ENCODE measurements at regions not wholly inside any gene's neighbourhood (a gene's known extent, or its start where the extent isn't known, plus 50 kb on each side); places are given as distances from the start of the nearest gene placed in this dataset.
A peak's percentile ranks its signal among the peaks of the same experiment; 100 is the strongest.

GRCh38 chr5:82352146-82352791 lies 74.1 kb upstream of the RPS23 start:
- peak overlapping the region; percentile 8 to 36; a peak in 4 of 6 replicates for H3K27ac ChIP-seq
- FAIRE-seq, result no peak
- peaks cover 12% of the 10 kb centered on the region; the same call in 1 of the 3 replicates for H3K4me1 ChIP-seq
- H3K4me3 ChIP-seq, result no peak overlapping the region
- peak in 1 of 2 experiments; percentile 46; a peak in 2 of 6 replicates for ATAC-seq
- H3K9me3 ChIP-seq, result no peaks in the 10 kb centered on the region
- no peak overlapping the region for H3K4me2 ChIP-seq
- no peak for TF ChIP-seq HDAC2 (IDR thresholded peaks at IDR 0.05)
- no peak for TF ChIP-seq CEBPB (IDR thresholded peaks at IDR 0.05)
- no peak for TF ChIP-seq MAZ (IDR thresholded peaks at IDR 0.05; ENCODE audit: borderline replicate concordance, low read depth, low read length)
- no peak for TF ChIP-seq ZNF302 (CRISPR knock-in tag; IDR thresholded peaks at IDR 0.05)
- no peak for TF ChIP-seq KDM5A (IDR thresholded peaks at IDR 0.05)
- no peak for TF ChIP-seq NFE2L2 (conservative IDR thresholded peaks at IDR 0.05; ENCODE audit: low read length)
- no peak for TF ChIP-seq EHF (CRISPR knock-in tag; IDR thresholded peaks at IDR 0.05)
- no peak for TF ChIP-seq MAX (IDR thresholded peaks at IDR 0.05)
- TF ChIP-seq GATA3 (IDR thresholded peaks at IDR 0.05; ENCODE audit: borderline replicate concordance), result no peak
- TF ChIP-seq, protein P1, sequence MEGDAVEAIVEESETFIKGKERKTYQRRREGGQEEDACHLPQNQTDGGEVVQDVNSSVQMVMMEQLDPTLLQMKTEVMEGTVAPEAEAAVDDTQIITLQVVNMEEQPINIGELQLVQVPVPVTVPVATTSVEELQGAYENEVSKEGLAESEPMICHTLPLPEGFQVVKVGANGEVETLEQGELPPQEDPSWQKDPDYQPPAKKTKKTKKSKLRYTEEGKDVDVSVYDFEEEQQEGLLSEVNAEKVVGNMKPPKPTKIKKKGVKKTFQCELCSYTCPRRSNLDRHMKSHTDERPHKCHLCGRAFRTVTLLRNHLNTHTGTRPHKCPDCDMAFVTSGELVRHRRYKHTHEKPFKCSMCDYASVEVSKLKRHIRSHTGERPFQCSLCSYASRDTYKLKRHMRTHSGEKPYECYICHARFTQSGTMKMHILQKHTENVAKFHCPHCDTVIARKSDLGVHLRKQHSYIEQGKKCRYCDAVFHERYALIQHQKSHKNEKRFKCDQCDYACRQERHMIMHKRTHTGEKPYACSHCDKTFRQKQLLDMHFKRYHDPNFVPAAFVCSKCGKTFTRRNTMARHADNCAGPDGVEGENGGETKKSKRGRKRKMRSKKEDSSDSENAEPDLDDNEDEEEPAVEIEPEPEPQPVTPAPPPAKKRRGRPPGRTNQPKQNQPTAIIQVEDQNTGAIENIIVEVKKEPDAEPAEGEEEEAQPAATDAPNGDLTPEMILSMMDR (IDR thresholded peaks at IDR 0.05), result no peak
- no peak for TF ChIP-seq FOSL2 (IDR thresholded peaks at IDR 0.05)
- no peak for TF ChIP-seq FOSL2 (CRISPR knock-in tag; IDR thresholded peaks at IDR 0.05)
- no peak for TF ChIP-seq EHMT2 (IDR thresholded peaks at IDR 0.05; ENCODE audit: low read depth)
- TF ChIP-seq RARB (CRISPR knock-in tag; IDR thresholded peaks at IDR 0.05), result no peak
- no peak; the same call in 2 of the 3 replicates for TF ChIP-seq SMC3 (IDR thresholded peaks at IDR 0.05)
- TF ChIP-seq BHLHE40 (IDR thresholded peaks at IDR 0.05; ENCODE audit: low read depth, low read length), result no peak
- no peak for TF ChIP-seq FOXS1 (CRISPR knock-in tag; IDR thresholded peaks at IDR 0.05)
- TF ChIP-seq, protein P2, sequence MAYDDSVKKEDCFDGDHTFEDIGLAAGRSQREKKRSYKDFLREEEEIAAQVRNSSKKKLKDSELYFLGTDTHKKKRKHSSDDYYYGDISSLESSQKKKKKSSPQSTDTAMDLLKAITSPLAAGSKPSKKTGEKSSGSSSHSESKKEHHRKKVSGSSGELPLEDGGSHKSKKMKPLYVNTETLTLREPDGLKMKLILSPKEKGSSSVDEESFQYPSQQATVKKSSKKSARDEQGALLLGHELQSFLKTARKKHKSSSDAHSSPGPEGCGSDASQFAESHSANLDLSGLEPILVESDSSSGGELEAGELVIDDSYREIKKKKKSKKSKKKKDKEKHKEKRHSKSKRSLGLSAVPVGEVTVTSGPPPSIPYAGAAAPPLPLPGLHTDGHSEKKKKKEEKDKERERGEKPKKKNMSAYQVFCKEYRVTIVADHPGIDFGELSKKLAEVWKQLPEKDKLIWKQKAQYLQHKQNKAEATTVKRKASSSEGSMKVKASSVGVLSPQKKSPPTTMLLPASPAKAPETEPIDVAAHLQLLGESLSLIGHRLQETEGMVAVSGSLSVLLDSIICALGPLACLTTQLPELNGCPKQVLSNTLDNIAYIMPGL (CRISPR knock-in tag; IDR thresholded peaks at IDR 0.05; ENCODE audit: borderline replicate concordance), result no peak
- no peak for TF ChIP-seq HES2 (IDR thresholded peaks at IDR 0.05)
- no peak for TF ChIP-seq HOXA7 (CRISPR knock-in tag; IDR thresholded peaks at IDR 0.05)
- no peak for TF ChIP-seq TP53 (CRISPR knock-in tag; IDR thresholded peaks at IDR 0.05)
- CTCF ChIA-PET, result interaction anchor here (0.6 to 5.3 kb wide), 36 partner anchors 10 to 1360 kb away, joined by 3 to 36 read pairs (median 4); no protein-coding TSS in a partner anchor
- POLR2A ChIA-PET, result no interaction called here
- DNase-seq (ENCODE audit: low read depth in 1 of 2, low spot score in 1 of 2), result no peak
- 71% methylated on average over 7 of the region's 7 CpGs for WGBS (ENCODE audit: missing lambda C conversion rate)

DNA sequence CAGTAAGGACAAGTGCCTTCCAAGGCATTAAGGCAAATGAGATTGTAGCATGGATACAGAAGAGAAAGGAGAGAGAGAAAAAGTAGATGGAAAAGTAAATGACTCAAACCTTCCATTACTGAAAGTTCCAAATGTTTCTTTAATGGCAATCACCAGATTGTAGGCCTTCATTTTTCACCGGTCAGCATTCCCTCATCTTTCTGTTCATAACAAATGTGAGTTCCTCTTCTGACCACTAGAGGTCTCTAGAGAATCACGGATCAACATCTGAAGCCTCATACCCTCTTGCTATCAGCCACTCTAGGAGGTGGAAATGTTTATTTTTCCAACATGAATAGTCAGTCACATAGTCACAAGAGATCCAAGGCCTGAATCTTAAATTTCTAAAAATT lies 73.6 kb upstream of the RPS23 start:
- peak; percentile 55 to 60 for DNase-seq (ENCODE audit: low read depth in 1 of 2, low spot score in 1 of 2)
- ChIA-PET POLR2A (no interaction called here), CTCF (interaction anchor here (0.6 to 5.3 kb wide), 39 partner anchors 9 to 1360 kb away, joined by 3 to 36 read pairs (median 4); no protein-coding TSS in a partner anchor)
- Histone ChIP-seq H3K9me3 (no peaks in the 10 kb centered on the region), H3K4me3 (no peak overlapping the region), H3K27ac (peak overlapping the region in 1 of 2 experiments; percentile 36; a peak in 3 of 6 replicates), H3K4me1 (peaks cover 7% of the 10 kb centered on the region; the same call in 1 of the 3 replicates), H3K4me2 (no peak overlapping the region)
- TF ChIP-seq, protein P3, sequence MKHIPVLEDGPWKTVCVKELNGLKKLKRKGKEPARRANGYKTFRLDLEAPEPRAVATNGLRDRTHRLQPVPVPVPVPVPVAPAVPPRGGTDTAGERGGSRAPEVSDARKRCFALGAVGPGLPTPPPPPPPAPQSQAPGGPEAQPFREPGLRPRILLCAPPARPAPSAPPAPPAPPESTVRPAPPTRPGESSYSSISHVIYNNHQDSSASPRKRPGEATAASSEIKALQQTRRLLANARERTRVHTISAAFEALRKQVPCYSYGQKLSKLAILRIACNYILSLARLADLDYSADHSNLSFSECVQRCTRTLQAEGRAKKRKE (CRISPR knock-in tag; IDR thresholded peaks at IDR 0.05; ENCODE audit: low read depth), result no peak
- no peak for TF ChIP-seq RCOR1 (IDR thresholded peaks at IDR 0.05; ENCODE audit: low read depth, low read length)
- TF ChIP-seq, protein P1 (IDR thresholded peaks at IDR 0.05), result peak; percentile 89
- TF ChIP-seq RAD21 (conservative IDR thresholded peaks at IDR 0.05 in 1 of 2, IDR thresholded peaks at IDR 0.05 in 1 of 2), result peak; percentile 89 to 91
- TF ChIP-seq MYC (IDR thresholded peaks at IDR 0.05; ENCODE audit: borderline replicate concordance, low read length), result no peak
- no peak for TF ChIP-seq FOXS1 (CRISPR knock-in tag; IDR thresholded peaks at IDR 0.05)
- peak; percentile 79 for TF ChIP-seq SMC3 (IDR thresholded peaks at IDR 0.05)
- no peak for TF ChIP-seq HOXB13 (CRISPR knock-in tag; IDR thresholded peaks at IDR 0.05; ENCODE audit: low read depth)
- peak; percentile 87 for TF ChIP-seq MAFK (IDR thresholded peaks at IDR 0.05; ENCODE audit: partially characterized antibody)
- ATAC-seq, result peak; percentile 86 to 94
- WGBS (ENCODE audit: missing lambda C conversion rate), result 6% methylated on average over 2 of the region's 2 CpGs
- peak; percentile 82 for FAIRE-seq
